Breast epithelium (tissue), 4 donors: ENCODE measurements at regions not wholly inside any gene's neighbourhood (a gene's known extent, or its start where the extent isn't known, plus 50 kb on each side); places are given as distances from the start of the nearest gene placed in this dataset.

Experiments used
- DNase-seq, 2 donors: peaks; one replicate each; pipeline ENCODE4 v3.0.0-alpha.2; 2019; ENCODE audit warnings: low spot score in 2 of 2
- H3K27ac ChIP-seq, 2 donors: fragments of 200-600 bp; sonication (generic) in 1 of 2; one replicate each; pipeline ENCODE4 v1.5.1; 2016 to 2019; ENCODE audit warnings: mild to moderate bottlenecking in 1 of 2
- H3K27me3 ChIP-seq, 2 donors: fragments of 200-600 bp; sonication (generic) in 1 of 2; one replicate each; pipeline versions ENCODE4 v1.5.1 to v1.6.0; 2017 to 2019; ENCODE audit warnings: control low read depth in 1 of 2, mild to moderate bottlenecking in 1 of 2
- H3K36me3 ChIP-seq: fragments of 200-600 bp; one replicate; pipeline ENCODE4 v1.5.1; 2019
- H3K4me1 ChIP-seq, 2 donors: fragments of 200-600 bp; sonication (generic); one replicate each; pipeline ENCODE4 v1.5.1; 2016 to 2019; ENCODE audit warnings: control low read depth in 1 of 2
- H3K4me3 ChIP-seq, 3 donors: fragments of 200-600 bp; sonication (generic); 1 replicate in 2 of 3; 2 replicates in 1 of 3; pipeline ENCODE4 v1.5.1; 2016 to 2019; ENCODE audit warnings: mild to moderate bottlenecking in 3 of 3, moderate library complexity in 2 of 3
- H3K9me3 ChIP-seq, 2 donors: fragments of 200-600 bp; sonication (generic) in 1 of 2; one replicate each; pipeline ENCODE4 v1.5.1; 2016 to 2019; ENCODE audit warnings: control low read depth in 1 of 2
- POLR2A ChIP-seq: fragments of 450-650 bp; IDR thresholded peaks from one replicate; pipeline ENCODE4 v1.6.1; 2016; ENCODE audit warnings: antibody characterized with exemption, mild to moderate bottlenecking, moderate library complexity
- POLR2AphosphoS5 ChIP-seq, 3 donors: sonication (generic); formaldehyde crosslinking; IDR thresholded peaks; one replicate each; pipeline ENCODE4 v1.6.1; 2017; ENCODE audit warnings: antibody characterized with exemption in 3 of 3
- intact Hi-C: fragments of 100-400 bp; cut with DNase I; formaldehyde crosslinking; loops from one replicate; pipeline ENCODE4 v1.15.1; 2023; ENCODE audit warnings: low total_unique reads
- TF ChIP-seq, protein P1 (sequence below), 3 donors: fragments of 450-650 bp; IDR thresholded peaks; one replicate each; pipeline ENCODE4 v1.5.1; 2016 to 2017; ENCODE audit warnings: antibody characterized with exemption in 3 of 3, mild to moderate bottlenecking in 3 of 3, moderate library complexity in 3 of 3

DNA sequence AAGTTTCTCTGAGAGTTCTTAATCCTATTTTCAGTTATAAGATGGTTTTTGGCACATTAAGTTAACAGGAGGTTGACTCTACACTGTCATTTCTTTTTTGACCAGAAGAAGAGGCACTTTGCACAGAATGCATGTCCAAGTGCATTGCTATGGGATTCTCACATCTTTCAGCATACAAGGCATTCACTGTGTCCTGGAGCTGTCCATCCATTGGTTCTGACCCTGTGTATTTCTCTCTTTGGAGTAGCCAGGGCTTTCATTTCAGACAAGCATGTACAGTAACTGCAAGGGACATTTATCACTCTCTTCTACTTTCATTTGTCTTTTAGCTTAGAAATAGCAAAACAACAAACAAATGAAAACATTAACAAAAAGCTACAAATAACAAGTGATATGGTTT is 275.1 kb upstream of the IMPG1 start:
- no peak overlapping the region for H3K27ac ChIP-seq
- intact Hi-C loops, result no loop called here

GRCh38 chr6:76342611-76343160 is 270.2 kb upstream of the IMPG1 start:
- no peak overlapping the region for H3K4me3 ChIP-seq
- no peak for DNase-seq
- no peaks in the 10 kb centered on the region for H3K36me3 ChIP-seq
- H3K4me1 ChIP-seq, result no peaks in the 10 kb centered on the region
- no peaks in the 10 kb centered on the region for H3K27me3 ChIP-seq
- intact Hi-C loops, result no loop called here
- no peak overlapping the region for H3K27ac ChIP-seq
- TF ChIP-seq, protein P1, sequence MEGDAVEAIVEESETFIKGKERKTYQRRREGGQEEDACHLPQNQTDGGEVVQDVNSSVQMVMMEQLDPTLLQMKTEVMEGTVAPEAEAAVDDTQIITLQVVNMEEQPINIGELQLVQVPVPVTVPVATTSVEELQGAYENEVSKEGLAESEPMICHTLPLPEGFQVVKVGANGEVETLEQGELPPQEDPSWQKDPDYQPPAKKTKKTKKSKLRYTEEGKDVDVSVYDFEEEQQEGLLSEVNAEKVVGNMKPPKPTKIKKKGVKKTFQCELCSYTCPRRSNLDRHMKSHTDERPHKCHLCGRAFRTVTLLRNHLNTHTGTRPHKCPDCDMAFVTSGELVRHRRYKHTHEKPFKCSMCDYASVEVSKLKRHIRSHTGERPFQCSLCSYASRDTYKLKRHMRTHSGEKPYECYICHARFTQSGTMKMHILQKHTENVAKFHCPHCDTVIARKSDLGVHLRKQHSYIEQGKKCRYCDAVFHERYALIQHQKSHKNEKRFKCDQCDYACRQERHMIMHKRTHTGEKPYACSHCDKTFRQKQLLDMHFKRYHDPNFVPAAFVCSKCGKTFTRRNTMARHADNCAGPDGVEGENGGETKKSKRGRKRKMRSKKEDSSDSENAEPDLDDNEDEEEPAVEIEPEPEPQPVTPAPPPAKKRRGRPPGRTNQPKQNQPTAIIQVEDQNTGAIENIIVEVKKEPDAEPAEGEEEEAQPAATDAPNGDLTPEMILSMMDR (IDR thresholded peaks at IDR 0.05), result no peak
- TF ChIP-seq POLR2AphosphoS5 (IDR thresholded peaks at IDR 0.05), result no peak
- no peak for TF ChIP-seq POLR2A
- H3K9me3 ChIP-seq, result no peaks in the 10 kb centered on the region

More for the DNA sequence above, 275.1 kb upstream of the IMPG1 start:
- Histone ChIP-seq H3K27me3 (no peaks in the 10 kb centered on the region), H3K9me3 (no peaks in the 10 kb centered on the region), H3K36me3 (no peaks in the 10 kb centered on the region), H3K4me3 (no peak overlapping the region), H3K4me1 (no peaks in the 10 kb centered on the region)
- no peak for TF ChIP-seq POLR2AphosphoS5 (IDR thresholded peaks at IDR 0.05)
- TF ChIP-seq, protein P1 (IDR thresholded peaks at IDR 0.05), result no peak
- DNase-seq, result no peak

DNA sequence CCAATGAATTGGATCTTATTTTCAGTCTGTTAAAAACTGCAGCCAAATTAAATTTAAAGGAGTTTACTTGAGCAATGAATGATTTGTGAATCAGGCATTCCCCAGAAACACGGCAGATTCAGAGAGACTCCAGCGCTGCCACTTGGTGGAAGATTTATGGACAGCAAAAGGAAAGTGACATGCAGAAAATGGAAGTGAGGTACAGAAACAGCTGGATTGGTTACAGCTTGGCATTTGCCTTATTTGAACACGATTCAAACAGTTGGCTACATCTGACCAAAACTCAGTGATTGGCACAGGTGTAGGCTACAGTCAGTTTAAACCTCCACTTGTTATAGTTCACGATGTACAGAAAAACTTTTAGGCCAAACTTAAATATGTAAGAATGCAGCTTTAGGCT is 257.6 kb upstream of the IMPG1 start:
- Histone ChIP-seq H3K9me3 (peaks cover 0 to 10% of the 10 kb centered on the region in 2 donors), H3K27ac (no peak overlapping the region), H3K4me1 (no peaks in the 10 kb centered on the region), H3K36me3 (no peaks in the 10 kb centered on the region), H3K27me3 (no peaks in the 10 kb centered on the region), H3K4me3 (no peak overlapping the region)
- DNase-seq, result no peak
- TF ChIP-seq POLR2AphosphoS5 (IDR thresholded peaks at IDR 0.05) (no peak), POLR2A (no peak)
- TF ChIP-seq, protein P1 (IDR thresholded peaks at IDR 0.05), result no peak
- intact Hi-C loops, result no loop called here

DNA sequence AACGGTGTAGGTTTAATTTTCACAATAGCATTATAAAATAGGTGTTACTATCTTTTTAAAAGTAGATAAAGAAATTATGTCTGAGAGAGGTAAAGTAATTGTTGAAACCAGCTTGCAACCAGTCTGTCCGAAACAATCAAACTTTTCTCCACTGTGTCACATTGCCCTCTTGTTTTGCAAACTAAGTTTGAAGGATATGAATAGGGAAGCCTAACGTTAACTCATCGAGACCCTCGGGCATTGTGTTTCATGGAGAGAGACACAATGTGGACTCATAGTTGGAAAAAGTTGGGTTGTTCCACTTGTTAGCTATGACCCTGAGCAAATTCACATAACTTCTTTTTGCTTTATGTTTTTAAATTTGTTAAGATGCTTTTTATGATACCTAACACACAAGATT is 254.4 kb upstream of the IMPG1 start:
- Histone ChIP-seq H3K27me3 (no peaks in the 10 kb centered on the region), H3K4me1 (no peaks in the 10 kb centered on the region), H3K27ac (no peak overlapping the region), H3K4me3 (no peak overlapping the region), H3K9me3 (no peaks in the 10 kb centered on the region), H3K36me3 (no peaks in the 10 kb centered on the region)
- intact Hi-C loops, result no loop called here
- TF ChIP-seq, protein P1 (IDR thresholded peaks at IDR 0.05), result no peak
- no peak for TF ChIP-seq POLR2A
- no peak for TF ChIP-seq POLR2AphosphoS5 (IDR thresholded peaks at IDR 0.05)
- no peak for DNase-seq
